DMS114 treated with DMSO at 0.1 percent for 48 hours (cell line): ENCODE measurements at regions not wholly inside any gene's neighbourhood (a gene's known extent, or its start where the extent isn't known, plus 50 kb on each side); places are given as distances from the start of the nearest gene placed in this dataset.
"Not testable (repeated sequence)": the region's sequence is repeated elsewhere in the genome, so short reads cannot be mapped to it uniquely, and the experiment has no call there.

Experiments used
- DNase-seq: peaks from one replicate; lab custom pipeline; 2025; ENCODE audit not compliant: unreplicated experiment; lab: John Stamatoyannopoulos, UW

GRCh38 chr1:78715181-78715661, 65.6 kb downstream of the IFI44 start:
- DNase-seq = no peak

- DNase-seq = no peak
These were observed 66.6 kb downstream of the IFI44 start for GRCh38 chr1:78716186-78716585.

- no peak for DNase-seq
These were observed 68.9 kb downstream of the IFI44 start for GRCh38 chr1:78718566-78718965.

- no peak for DNase-seq
These were observed 71.5 kb downstream of the IFI44 start for GRCh38 chr1:78721136-78721535.

- no peak for DNase-seq
These were observed 72.5 kb downstream of the IFI44 start for GRCh38 chr1:78722105-78722504.

- no peak for DNase-seq
These were observed 72.9 kb downstream of the IFI44 start for GRCh38 chr1:78722521-78722920.

- DNase-seq = no peak
These were observed 73.3 kb downstream of the IFI44 start for GRCh38 chr1:78722947-78723346.

GRCh38 chr1:78726686-78727085, 77.1 kb downstream of the IFI44 start:
- no peak for DNase-seq

GRCh38 chr1:78728359-78728758, 78.7 kb downstream of the IFI44 start:
- no peak for DNase-seq

GRCh38 chr1:78730054-78730453, 80.4 kb downstream of the IFI44 start:
- no peak for DNase-seq

- no peak for DNase-seq
These were observed 82.0 kb downstream of the IFI44 start for GRCh38 chr1:78731674-78732073.

GRCh38 chr1:78737241-78737640, 87.6 kb downstream of the IFI44 start:
- DNase-seq = no peak

GRCh38 chr1:78743626-78744025, 94.0 kb downstream of the IFI44 start:
- DNase-seq = no peak

GRCh38 chr1:78745111-78745510, 95.5 kb downstream of the IFI44 start:
- no peak for DNase-seq

- DNase-seq = not testable (repeated sequence)
These were observed 104.0 kb downstream of the IFI44 start for GRCh38 chr1:78753679-78754078.

- no peak for DNase-seq
These were observed 106.4 kb downstream of the IFI44 start for GRCh38 chr1:78755986-78756385.

- no peak for DNase-seq
These were observed 108.9 kb downstream of the IFI44 start for GRCh38 chr1:78758506-78758905.

GRCh38 chr1:78759881-78760280, 110.2 kb downstream of the IFI44 start:
- no peak for DNase-seq

- no peak for DNase-seq
These were observed 111.2 kb downstream of the IFI44 start for GRCh38 chr1:78760858-78761257.

GRCh38 chr1:78762113-78762512, 112.5 kb downstream of the IFI44 start:
- DNase-seq = no peak

GRCh38 chr1:78765489-78765888, 115.9 kb downstream of the IFI44 start:
- no peak for DNase-seq

- DNase-seq = no peak
These were observed 130.2 kb downstream of the IFI44 start for GRCh38 chr1:78779831-78780230.

GRCh38 chr1:78787544-78787943, 137.9 kb downstream of the IFI44 start:
- no peak for DNase-seq

GRCh38 chr1:78790174-78790573, 140.5 kb downstream of the IFI44 start:
- no peak for DNase-seq
